ENCODE measurements at regions not wholly inside any gene's neighbourhood (a gene's known extent, or its start where the extent isn't known, plus 50 kb on each side); places are given as distances from the start of the nearest gene placed in this dataset.
"Not testable (repeated sequence)": the region's sequence is repeated elsewhere in the genome, so short reads cannot be mapped to it uniquely, and the experiment has no call there.

GRCh38 chr6:167227984-167228383, 63.1 kb upstream of the UNC93A start:
- no peak for DNase-seq (ENCODE audit: low read depth in 4 of 4, low spot score in 2 of 4)

GRCh38 chr6:167229586-167229985, 61.5 kb upstream of the UNC93A start:
- DNase-seq (ENCODE audit: low read depth in 4 of 4, low spot score in 2 of 4), result no peak

- no peak for DNase-seq (ENCODE audit: low read depth in 4 of 4, low spot score in 2 of 4)
Measured at GRCh38 chr6:167230288-167230687, 60.8 kb upstream of the UNC93A start.

- DNase-seq (ENCODE audit: low read depth in 4 of 4, low spot score in 2 of 4), result no peak
Measured at GRCh38 chr6:167232356-167232755, 58.8 kb upstream of the UNC93A start.

- DNase-seq (ENCODE audit: low read depth in 4 of 4, low spot score in 2 of 4), result no peak
Measured at GRCh38 chr6:167233490-167233889, 57.6 kb upstream of the UNC93A start.

- not testable (repeated sequence) for DNase-seq (ENCODE audit: low read depth in 4 of 4, low spot score in 2 of 4)
Measured at GRCh38 chr6:167234576-167234975, 56.5 kb upstream of the UNC93A start.

GRCh38 chr6:167235005-167235404, 56.1 kb upstream of the UNC93A start:
- DNase-seq (ENCODE audit: low read depth in 4 of 4, low spot score in 2 of 4), result no peak

GRCh38 chr6:167235421-167236238, 55.5 kb upstream of the UNC93A start:
- no peak for DNase-seq (ENCODE audit: low read depth in 4 of 4, low spot score in 2 of 4)

- no peak for DNase-seq (ENCODE audit: low read depth in 4 of 4, low spot score in 2 of 4)
Measured at GRCh38 chr6:167236239-167236571, 54.9 kb upstream of the UNC93A start.

- no peak for DNase-seq (ENCODE audit: low read depth in 4 of 4, low spot score in 2 of 4)
Measured at GRCh38 chr6:167237438-167238145, 53.5 kb upstream of the UNC93A start.

GRCh38 chr6:167238146-167238693, 52.9 kb upstream of the UNC93A start:
- DNase-seq (ENCODE audit: low read depth in 4 of 4, low spot score in 2 of 4), result no peak

- no peak for DNase-seq (ENCODE audit: low read depth in 4 of 4, low spot score in 2 of 4)
Measured at GRCh38 chr6:167238694-167239467, 52.2 kb upstream of the UNC93A start.

- not testable (repeated sequence) for DNase-seq (ENCODE audit: low read depth in 4 of 4, low spot score in 2 of 4)
Measured at GRCh38 chr6:167239470-167239869, 51.6 kb upstream of the UNC93A start.

GRCh38 chr6:167240034-167240541, 51.0 kb upstream of the UNC93A start:
- DNase-seq (ENCODE audit: low read depth in 4 of 4, low spot score in 2 of 4), result no peak
